AG08395 (cell line): ENCODE measurements at regions not wholly inside any gene's neighbourhood (a gene's known extent, or its start where the extent isn't known, plus 50 kb on each side); places are given as distances from the start of the nearest gene placed in this dataset.
"Not testable (repeated sequence)": the region's sequence is repeated elsewhere in the genome, so short reads cannot be mapped to it uniquely, and the experiment has no call there.

Experiments
- DNase-seq: peaks from one replicate; pipeline ENCODE4 v3.0.0; 2012; ENCODE audit warnings: mixed read lengths, low spot score

DNA sequence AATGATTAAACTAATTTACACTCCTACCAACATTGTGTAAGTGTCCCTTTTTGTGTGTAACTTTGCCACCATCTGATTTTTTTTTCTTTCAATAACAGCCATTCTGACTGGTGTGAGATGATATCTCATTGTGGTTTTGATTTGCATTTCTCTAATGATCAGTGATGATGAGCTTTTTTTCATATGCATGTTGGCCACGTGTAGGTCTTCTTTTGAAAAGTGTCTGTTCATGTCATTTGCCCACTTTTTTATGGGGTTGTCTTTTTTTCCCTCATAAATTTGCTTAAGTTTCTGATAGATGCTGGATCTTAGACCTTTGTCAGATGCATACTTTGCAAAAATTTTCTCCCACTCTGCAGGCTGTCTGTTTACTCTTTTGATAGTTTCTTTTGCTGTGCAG is 102.5 kb upstream of the ZEB2 start:
- not testable (repeated sequence) for DNase-seq

DNA sequence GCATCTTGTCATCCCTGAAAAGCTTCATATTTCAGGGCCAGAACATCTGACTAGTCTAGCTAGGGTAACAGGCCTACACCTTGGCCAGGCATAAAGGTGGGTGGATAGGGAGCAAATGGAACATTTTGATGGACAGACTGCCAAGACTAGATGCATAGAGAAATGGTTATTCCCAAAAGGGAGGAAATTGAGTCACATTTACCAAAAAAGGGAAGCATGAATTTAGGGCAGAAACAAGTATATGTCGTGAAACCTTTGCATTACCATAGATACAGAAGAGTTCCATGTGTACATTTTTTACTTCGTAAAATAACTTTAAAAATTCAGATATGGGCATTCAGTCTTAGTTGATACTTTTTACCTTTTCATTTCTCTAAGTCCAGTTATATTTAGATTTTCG is 101.3 kb upstream of the ZEB2 start:
- no peak for DNase-seq

DNA sequence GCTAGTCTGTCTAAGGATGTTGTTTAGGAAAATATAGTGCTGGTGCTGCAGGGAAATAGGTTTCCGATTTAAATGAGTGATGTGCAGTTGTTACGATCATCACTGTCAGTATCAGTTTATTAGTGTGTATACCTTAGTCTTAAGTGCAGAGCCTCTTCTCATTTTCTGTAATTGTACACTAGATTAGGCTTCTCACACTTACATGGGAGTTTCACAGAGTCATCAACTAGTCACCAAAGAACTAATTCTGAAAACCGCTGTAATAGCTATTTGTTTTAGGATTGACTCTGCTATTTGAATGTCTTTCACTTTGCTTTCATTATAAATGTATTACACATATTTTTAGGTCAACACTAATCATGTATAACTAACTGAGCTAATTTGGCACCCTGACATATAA is 99.8 kb upstream of the ZEB2 start:
- DNase-seq: no peak

DNA sequence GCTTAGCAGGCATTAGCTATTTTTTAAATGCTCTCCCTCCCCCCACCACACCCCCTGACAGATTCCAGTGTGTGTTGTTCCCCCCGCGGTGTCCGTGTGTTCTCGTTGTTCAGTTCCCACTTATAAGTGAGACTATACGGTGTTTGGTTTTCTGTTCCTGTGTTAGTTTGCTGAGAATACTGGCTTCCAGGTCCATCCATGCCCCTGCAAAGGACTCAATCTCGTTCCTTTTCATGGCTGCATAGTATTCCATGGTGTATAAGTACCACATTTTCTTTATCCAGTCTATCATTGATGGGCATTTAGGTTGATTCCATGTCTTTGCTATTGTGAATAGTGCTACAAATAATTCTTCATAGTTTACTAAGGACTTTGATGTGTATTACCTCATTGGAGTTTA is 97.3 kb upstream of the ZEB2 start:
- DNase-seq: not testable (repeated sequence)

DNA sequence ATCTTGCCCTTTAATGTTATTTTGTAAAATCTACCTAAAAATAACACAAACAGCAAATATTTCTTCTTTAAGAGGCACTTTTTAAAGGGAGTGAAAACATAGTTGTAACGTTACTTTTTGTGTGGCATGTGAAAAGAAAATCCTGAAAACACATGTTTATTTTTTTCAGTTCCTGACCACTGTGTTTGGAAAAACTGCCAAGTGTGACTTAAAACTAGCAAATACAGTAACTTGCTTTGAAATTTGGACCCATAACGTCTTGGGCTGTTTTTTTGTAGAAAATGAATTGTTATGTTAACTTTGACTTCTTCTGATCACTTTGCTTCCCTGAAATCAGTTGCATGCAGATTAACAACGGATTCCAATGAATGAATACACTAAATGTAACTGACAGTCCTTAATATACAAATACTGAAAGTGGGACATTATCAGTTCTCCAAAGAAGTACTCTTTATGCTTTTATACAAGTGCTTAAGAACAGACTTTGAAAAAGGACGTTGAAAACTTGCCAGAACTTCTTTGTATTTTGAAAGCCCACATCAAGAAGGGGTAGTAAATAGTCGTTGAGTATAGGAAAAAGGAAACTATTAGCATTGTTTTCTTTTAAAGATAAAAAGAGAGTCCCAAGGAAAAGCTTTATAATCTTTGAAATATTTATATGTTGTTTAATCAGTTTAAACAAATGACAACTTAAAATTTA is 96.1 kb upstream of the ZEB2 start:
- DNase-seq: no peak

DNA sequence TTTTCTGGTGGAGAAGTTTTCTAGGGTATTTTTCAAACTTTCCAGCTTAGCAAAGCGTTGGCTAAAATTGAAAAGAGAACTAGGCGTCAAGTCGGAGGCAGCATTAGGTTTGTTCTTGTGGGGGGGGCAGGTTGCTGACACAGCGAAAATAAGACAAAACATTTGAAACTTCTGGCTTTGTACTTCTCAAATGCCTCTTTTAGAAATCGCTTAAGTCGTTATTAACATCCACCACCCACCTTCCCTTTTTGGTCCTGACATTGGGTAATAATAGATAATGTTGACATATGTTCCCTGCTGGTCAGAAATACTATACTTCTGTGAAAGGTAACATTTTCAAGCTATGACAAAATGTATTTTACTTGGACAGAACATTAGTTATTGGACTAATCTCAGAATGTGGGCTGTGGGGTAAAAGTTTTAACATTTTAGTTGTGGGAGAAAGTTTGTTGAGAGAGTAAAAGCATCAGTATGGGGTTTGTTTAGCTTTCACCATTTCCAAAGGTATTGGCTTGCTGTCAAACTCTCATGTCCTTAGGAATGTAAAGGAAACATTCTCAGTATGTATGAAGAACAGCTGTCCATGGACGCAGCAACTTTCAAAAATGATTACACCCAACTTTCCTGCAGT is 88.1 kb upstream of the ZEB2 start:
- DNase-seq: no peak

DNA sequence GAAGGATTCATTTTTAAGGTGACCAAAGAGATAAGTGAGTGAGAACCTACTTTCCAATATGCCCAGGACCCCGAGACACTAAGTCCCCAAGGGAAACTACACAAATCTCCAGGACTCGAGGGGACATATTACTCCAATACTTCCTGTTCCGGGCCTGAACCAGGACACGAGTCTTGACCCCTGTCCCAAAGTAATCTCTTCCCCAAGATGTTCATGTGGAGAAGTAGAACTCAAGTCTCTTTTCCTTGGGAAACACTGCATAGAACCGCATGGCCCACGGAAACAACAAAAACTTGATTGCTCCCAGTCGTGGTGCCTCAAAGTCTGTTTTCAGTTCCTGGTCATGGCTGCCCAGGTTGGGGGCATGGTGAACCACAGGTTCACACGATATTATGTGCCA is 87.2 kb upstream of the ZEB2 start:
- DNase-seq: no peak

DNA sequence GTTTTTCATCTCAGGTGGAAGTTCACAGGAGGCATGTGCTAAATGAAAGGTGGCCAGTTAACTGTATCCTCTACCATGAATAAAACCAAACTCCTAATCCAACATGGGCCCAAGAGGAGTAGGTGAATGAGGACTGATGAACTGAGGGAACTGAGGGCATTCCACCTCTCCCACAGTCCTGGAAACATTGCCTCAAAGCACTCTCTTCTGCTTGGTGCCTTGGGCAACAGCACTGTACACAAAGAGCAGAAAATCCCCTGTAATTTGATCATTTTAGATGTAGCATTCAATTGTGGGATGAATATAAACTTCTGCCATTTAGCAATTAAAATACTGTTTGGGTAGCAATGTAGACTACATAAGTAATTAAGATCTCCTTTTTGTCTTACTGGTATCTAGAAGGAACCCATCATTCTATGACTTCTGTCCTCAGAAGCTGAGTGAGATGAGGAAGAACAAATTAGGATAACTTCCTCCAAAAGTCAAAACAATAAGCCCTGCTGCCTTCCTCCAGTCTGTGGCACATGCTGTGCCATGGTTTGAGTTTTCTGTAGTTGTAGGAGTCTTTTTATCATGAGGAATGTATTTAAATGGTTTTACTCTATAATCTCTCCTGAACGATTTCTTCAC is 86.7 kb upstream of the ZEB2 start:
- DNase-seq: no peak

DNA sequence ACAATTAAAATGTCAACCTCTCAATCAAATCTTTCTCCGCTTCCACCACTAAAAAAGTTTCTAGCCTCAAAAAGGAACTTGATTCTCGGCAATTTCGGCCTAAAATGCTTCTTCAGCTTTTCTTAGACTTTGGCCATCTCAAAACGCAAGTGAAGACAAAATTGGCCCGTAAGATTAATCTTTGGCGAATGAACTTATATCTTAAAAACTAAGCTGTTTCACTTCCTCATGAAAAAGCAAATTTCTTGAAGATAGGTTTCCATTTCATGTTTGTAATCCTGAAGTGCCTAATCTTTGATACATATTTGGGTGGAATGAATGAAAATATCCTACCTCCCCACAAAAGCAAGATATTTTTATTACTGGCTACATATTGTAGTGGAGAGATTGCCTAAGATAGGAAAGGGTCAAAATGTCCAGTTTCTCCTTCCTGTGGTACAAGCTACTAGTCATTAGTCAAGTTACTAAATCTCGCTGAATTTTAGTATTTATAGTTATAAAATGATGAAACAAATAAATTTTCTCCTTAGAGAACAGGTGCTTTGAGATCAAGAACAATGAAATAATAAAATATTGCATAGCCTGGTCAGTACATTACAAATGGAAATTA is 85.4 kb upstream of the ZEB2 start:
- DNase-seq: no peak

DNA sequence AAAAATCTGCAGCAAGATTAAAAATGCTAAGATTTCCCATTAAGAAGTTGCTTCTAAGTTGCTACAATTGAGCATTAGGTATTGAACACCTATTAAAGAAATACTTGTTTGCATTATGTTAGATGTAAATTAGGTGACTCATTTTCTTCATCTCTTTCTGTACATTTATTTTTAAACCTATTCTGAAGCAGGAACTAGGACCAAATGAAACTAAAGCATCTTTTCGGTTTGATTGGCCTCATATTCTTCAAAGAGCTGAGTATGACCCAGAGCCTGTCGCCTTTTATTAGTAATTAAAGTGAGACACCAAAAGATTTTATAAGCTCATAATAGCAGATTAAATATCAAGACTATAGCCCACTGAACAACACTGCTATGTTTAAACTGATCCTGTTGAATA is 83.4 kb upstream of the ZEB2 start:
- DNase-seq: no peak

DNA sequence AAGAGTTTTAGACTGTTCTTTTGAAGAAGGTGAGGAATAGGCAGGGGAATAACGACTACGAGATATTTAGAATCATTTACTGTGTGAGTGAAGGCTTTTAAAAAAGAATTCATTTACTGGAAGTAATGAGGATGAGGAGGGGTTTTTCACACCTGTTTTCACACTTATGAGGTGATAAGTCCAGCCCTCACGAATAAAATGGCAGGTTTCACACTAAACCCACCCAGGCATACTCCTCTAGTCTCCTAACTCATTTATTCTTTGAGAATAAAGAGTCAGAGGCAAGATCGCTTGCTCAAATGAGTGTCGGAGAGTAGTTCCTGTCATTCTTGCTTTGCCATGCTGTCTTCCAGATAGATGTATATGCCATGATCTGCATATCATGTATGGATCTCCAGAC is 79.0 kb upstream of the ZEB2 start:
- no peak for DNase-seq

DNA sequence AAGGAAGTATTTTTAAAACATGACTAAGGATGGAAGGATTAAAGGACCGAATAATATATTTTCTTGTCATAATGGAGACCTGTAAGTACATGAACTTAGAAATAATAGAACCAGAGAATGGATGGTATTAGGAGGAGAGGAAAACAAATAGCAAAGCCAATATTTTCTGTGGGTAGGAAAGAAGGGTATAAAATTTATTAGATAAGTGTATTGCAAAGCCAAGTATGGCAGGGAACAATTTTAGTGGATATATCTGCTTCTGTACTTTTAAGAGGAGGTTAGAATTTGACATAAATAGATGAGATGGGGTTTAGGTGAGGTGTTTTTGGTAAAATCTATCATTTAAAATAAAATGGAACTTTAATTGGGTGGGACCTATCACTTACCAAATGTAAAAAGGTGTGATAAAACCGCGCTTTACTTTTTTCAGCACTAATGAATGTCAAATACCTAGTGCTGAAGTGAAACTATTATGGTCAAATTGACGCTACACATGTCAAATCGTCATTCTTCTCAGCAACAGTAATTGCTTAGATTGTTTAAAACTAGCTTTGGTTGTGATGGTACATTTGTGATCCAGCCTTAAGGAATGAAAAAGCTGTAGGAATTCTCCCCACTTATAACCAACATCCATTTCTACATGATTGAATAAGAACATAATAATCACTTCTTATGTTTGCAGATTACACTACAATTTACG is 78.1 kb upstream of the ZEB2 start:
- no peak for DNase-seq

DNA sequence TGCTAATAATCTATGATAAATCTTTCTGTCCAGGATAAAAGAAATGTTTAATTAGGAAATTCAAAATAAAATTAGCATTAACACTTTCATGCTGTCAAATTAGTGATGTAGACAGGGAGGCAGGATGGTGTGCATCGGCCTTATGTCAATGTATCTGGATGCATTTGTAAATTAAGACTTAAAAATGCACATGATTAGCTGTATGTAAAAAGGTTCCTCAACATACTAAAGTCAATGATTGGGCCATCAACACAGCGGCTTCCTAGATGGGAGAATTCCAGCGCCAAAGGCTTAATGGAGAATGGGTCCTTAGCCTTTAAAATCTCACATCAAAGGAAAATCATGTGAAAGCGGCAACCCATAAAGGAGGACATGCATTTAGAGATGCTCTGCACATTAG is 77.5 kb upstream of the ZEB2 start:
- DNase-seq: no peak

DNA sequence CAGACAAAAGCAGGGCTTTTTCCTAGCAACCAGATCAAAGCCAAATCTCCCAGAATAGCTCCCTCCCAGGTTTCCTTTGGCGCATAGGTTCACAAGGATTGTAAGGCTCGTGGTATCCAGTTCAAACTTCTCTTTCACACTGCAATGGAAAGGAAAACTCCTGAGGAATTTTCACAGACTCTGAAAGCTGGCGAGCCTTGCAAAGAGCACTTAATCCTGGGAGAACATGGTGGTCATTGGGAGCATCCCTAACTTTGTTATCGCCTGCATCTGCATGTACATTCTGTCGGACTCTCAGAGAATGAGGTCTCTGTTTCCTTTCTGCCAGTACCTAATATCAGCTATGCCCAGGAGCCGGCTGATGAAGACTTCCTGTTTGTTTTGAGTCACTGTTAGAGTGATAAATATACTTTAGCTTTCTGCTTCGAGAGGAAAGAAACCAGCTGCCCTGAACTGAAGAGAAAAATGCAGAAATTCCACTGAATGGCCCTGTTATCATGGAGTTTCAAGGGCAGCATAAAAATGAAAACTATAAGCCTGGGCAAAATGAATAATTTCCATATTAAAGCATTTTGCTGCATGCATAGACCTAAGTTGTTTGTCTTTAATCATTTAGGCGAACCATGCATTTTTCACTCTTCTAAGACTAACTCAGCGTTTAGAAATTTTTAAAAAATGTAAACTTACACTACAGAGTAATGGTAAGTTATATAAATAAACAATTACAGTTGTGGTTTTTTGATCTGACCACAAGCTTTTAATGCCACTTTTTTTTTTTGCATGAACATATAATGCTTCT is 76.4 kb upstream of the ZEB2 start:
- peak; percentile 12 for DNase-seq

DNA sequence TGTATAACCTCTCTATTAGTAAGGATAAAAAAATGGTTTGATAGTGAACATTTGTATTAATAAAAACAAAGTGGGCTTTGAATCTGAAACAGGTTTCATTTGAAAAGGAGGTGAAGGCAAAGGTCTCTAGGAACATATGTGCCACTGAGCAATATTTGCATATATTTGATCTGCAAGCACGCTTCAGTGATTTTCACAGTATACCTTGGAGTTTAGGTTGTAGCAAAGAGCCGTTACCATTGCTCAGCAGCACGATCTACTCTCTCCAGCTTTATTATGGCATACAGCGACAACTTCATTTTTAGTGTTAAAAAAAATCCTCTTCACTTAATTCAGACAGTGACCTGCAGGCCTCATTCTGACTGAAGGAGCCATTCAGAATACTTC is 75.8 kb upstream of the ZEB2 start:
- DNase-seq: no peak

DNA sequence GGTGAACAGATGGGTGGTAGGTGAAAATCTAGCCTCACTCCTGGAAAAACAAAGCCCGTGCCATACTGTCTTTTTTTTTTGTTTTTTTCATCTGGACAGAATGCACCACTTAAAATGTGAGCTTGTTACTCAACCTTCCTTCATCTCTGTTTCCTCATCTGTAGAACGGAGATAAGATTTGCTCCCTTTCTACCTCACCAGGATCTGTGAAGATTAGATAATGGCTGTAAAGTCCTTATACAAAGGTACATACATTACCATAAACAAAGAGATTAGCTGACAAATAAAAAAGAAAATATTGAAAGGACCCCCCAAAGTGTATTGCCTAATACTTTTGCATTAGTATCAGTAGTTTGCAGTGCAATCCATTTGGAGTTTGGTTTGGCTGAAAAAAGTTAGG is 75.4 kb upstream of the ZEB2 start:
- DNase-seq: no peak

DNA sequence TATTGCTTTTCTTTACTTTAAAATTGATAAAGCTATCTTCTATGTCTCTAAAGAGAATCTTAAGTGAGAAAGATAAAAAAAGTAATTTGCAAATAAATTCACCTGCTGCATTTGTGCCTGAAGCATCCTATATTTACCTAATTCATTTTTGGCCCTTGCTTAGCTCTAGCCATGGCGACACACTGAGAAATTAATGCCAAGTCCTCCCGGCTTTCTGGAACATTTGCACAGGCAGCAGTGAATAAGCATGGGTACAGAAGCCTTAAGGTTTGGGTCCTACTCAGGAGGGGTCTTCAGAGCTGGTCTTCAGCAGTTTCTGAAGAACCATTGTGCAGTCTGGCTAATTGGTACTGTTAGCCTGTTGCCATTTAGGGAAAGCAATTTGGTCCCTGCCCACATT is 73.9 kb upstream of the ZEB2 start:
- no peak for DNase-seq

DNA sequence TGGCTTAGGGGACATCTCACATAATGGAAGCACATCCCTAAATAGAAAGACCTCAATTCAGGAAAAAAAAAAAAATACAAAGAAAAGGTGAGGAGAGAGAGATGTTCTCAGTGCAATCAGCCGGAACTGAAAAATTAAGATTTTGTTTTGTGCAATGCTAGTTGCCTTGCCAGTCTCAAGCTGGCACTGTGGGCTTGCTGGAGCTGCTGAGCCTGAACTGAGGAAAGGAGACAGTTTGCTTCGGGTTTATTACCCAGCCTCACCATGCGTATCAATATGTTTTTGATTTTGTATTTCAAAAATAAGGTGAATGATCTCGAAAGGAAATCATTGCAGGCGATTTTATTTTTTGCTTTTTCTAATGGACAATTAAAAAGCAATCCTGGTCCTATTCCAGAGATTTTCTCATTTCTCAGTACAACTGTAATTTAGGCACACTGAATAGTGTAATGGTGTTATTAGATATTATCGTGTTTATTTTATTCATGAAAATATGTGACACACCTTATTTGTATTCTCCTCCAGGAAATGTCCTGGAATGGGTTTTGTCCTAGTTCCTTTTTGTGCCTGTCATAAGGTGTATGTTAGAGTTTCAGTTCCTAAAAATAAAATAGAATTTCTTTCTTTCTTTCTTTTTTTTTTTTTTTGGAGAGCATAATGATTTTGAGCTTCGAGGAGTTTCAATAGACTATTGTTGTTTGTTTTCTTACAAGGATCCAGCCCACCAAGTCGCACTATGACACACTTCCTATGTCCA is 72.8 kb upstream of the ZEB2 start:
- no peak for DNase-seq

DNA sequence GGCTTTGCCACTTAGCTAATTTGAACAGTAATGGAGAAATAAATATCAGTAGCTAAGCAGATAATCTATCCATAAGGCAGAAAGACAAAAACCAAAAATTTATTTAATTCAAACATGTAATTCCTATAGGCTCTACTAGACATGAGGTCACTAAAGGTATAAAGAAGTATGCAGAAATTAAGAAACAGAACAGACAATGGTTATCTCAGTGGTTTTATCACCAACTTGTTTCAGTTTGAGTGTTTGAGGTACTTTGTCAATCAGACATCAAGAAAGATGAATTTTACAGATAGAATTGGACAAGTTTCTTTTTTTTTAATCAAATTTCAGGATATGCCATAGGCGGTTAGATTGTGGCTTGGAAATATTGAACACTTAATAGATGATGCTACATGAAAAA is 67.4 kb upstream of the ZEB2 start:
- no peak for DNase-seq

DNA sequence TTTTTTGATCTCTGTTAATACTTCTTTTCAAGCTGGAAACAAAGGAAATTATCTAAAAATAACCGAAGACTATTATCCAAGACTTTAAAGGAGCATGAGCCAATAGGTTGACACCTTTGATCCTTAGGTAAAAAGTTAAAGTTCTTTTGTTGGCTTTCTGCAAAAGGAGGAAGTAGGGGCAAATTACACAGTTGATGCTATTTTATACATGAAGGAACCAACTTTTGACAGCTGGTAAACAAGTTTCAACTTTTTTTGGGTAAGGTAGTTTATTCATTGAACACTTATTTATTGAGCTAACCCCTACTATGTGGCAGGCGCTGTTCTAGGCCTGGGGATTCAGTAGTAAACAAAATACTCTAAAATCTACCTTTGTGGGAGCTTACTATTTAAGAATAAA is 66.6 kb upstream of the ZEB2 start:
- no peak for DNase-seq
